Fibroblast of the conjunctiva (primary cell): ENCODE measurements at regions not wholly inside any gene's neighbourhood (a gene's known extent, or its start where the extent isn't known, plus 50 kb on each side); places are given as distances from the start of the nearest gene placed in this dataset.
"Not testable (repeated sequence)": the region's sequence is repeated elsewhere in the genome, so short reads cannot be mapped to it uniquely, and the experiment has no call there.

Experiments used
- DNase-seq: peaks from one replicate; pipeline ENCODE4 v3.0.0-alpha.2; 2010; ENCODE audit warnings: low read depth

DNA sequence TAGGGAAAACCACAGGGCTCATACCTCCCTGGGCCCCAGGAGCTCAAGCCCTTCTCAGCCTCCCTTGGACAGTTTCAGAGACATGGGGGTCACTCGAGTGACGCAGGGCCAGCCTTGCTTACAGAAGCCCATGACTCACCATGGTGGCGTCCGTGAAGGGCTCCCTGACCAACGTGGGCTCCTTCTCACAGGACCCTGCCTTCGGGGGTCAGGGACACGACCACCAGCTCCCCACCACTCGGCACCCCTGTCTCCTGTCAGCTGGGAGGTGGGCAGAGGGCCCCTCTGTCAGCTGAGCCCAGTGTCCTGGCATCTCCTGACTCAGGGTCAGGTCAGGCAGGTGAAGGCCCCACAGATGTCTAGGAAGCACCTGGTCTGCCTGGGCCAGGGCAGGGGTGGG lies 126.3 kb upstream of the ANO1 start:
- DNase-seq, result no peak

DNA sequence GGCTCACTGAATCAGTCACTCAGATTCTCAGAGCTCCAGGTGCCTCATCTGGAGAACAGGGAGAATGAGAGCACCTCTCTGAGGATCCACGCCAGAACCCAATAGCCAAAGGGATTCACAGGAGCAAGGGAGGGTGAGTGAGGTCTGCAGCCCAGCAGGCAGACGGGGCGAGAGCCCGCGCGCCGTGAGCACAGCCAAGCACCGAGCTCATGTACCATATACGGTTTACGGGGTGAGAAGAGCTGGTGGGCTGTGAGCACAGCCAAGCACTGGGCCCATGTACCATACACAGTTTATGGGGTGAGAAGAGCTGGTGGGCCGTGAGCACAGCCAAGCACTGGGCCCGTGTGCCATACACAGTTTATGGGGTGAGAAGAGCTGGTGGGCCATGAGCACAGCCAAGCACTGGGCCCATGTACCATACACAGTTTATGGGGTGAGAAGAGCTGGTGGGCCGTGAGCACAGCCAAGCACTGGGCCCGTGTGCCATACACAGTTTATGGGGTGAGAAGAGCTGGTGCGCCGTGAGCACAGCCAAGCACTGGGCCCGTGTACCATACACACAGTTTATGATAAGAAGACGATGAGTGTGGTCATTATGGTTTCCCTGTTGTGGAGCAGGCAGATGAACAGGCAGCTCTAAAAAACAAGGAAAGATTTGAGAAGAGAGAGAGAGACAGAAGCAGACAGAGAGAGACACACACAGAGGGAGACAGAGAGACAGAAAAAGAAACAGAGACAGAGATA lies 125.7 kb upstream of the ANO1 start:
- DNase-seq, result not testable (repeated sequence)

DNA sequence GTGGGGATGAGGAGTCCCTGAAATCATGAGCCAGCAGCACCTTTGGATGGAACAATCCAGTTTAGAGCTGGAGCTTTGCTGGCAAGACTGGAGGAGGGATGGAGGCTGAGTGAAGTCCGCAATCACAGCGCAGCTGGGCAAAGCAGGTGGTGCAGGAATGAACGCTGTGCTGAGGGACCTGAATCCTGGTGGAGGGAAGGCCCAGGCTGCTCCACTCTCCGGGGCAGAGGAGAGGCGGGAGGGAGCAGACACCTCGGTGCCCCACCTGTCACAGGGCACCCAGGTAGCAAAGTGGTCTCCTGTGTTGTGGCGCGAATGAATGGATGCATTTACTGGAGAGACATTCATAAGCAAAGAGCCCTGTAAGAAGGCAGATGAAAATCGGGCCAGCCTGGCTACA lies 124.8 kb upstream of the ANO1 start:
- DNase-seq, result no peak

DNA sequence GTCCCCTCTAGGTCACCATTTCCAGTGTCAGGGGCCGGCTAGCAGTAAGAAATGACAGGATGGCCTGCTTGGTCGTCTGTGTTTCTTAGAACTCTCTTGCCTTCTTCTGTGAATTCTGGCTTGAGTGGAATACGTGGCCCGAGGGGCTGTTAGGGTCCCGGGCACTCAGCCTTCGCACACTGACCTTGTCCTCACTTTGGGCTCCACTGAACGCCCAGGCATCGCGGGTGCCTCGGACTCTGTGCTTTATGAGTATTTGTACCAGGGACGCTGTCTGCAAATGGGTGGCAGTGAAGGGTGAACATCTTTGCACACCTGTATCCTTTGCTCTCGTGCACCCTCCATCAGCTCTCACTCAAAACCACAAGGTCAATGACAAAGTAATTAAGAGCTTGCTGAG lies 123.4 kb upstream of the ANO1 start:
- DNase-seq, result no peak

DNA sequence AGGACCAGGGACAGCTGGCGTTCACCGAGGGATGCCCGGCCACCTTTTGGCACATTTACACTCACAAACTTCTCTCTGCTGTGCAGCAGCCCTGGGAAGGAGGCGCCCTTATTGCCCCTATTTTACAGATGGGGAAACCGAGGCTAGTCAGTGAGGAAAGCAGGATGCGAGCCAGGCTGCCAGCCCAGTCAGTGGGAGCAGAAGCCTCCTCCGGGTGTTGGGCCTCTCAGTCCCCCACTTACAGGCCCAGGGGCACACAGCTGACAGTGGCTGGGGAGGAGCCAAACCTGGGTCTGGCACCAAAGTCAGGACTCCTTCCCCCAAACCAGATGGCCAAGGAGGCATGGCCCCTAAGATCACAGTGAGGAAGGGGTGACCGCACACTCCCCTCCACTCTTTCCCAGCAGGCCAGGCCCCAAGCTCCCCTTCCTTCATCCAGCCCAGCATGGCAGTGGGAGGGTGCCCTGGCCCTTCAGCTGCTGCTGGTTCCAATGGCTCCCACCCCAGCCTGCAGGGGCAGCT lies 121.4 kb upstream of the ANO1 start:
- no peak for DNase-seq

DNA sequence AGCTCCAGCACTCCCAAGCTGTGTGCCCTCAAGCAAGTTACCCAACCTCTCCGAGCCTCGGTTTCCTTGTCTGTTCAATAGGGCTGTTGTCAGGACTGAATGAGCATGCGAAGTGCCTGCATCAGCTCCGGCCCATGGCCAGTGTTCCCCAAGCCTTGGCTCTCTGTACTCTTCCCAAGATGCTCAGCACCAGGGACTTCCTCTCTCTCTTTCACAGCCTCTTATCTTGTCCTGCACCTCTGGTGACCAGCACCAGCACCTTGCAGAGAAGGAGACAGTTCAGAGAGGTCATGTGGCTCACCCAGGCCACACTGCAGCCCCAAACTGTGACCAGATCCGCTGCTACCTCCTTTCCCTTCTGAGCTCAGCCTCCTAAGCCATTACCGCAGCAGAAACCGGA lies 120.3 kb upstream of the ANO1 start:
- no peak for DNase-seq

DNA sequence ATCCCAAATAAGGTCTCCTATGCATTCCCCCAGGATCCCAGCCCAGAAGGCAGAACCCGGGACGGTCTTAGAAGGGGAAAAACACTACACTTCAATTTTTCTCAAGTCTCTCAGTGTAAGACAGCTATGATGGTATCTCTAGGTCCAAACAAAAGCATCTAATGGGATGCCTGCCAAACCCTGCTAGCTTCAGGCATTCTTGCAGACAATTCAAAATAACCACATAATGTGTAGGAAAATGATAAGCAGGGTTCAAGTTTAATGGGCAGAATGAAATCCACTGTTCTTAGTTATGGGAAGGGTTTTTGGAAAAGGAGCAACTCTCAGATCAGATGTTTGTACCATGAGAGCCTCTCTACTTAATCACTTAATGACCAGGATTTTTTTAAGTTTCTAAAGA lies 119.8 kb upstream of the ANO1 start:
- DNase-seq, result no peak

DNA sequence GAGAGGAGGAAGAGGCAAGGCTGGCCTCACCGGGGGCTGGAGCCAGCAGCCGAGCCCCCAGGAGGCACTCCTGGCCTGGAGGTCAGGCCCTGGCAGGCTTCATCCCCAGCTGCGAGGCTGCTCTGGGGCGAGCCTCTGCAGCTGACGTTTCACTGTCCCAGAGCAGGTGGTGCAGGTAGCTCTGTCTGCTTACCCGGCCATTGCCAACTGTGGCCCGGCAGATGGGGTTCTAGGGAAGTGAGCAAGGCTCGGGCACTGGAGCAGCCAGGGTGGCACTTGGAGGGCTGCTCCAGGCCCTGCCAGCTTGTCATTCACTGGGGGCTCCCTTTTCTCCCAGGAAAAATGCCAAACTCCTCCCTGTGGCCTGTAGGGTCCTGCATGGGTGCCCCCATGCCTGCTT lies 118.7 kb upstream of the ANO1 start:
- no peak for DNase-seq

DNA sequence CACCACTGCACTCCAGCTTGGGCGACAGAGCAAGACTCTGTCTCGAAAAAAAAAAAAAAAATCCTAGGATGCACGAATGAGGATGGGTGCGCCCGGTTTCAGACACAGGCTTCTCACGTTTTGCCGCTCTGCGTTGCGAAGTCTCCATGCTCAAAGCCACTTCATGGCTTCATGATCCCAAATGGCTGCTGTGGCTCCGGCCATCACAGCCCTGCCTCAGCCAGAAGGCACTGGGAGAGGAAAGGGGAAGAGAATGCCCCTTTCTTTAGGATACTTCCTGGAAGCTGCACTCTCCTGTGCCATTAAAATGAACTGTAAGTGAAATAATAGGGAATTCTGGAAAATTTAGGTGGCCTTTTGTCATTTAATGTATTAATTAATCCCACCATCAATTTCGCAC lies 116.4 kb upstream of the ANO1 start:
- DNase-seq, result no peak

DNA sequence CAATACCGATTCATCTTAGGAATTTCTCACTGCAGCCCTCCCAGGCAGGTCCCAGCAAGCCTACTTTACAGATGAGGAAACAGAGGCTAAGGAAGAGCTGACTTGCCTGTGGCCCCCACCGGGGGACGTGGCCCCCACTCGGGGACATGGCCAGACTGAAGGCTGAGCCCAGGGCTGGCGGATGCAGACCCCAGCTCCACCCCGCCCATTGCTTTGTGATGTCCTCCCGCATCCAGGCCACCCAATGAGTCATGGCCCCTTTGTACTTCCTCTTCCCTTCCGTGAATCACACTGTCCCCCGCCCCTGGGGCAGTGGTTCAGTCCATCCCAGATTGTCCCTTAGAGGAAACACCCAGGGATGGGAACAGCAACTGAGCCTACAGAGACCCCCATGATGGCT lies 116.0 kb upstream of the ANO1 start:
- DNase-seq, result no peak

DNA sequence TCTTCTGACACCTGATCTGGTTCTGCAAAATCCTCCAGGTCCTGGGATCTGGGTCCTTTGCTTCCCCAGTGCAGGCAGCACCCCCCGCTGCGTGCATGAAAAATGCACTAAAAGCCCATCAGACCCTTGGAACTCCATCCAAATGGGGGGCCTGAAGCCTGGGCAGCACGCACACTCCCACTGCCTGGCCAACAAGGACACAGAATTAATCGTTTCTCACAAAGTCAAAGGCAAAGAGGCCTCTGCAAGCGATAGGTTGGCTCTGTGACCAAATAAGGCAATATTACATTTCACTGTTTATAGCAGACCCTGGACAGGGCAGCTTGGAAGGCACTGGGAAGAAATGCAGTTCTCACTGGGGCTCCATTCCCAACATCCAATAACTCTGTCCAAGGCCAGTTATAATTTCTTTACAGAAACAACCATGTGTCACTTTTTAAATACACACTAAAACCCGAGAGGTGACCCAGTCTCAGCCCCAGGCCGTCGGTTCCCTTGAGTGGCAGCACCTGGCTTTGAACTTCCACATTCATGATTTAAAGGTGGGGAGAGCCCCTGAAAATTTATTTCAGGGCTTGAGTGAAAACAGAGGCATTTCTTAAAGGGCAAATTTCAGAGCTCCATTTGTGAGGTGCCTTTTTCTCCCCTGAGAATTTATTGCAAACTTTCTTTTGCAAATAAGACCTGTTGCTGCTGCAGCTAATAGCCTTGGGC lies 114.4 kb upstream of the ANO1 start:
- no peak for DNase-seq

DNA sequence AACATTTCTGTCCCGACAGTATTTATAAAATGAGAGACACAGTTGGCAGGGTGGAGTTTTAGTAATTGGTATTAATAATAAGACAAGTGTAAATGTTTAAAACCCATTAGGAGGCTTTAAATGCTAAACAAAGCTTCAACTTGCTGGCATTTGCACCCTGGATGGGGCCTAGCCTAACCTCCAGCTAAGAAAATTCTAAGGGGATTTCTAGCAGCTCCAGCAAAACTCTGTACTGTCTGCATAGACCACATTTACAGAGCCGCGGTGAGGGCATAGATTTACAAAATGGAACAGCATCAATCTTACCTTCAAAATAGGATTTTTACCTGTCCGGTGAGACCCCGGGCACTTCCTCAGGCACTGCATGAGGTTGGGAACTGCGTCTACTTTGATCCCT lies 113.9 kb upstream of the ANO1 start:
- no peak for DNase-seq

DNA sequence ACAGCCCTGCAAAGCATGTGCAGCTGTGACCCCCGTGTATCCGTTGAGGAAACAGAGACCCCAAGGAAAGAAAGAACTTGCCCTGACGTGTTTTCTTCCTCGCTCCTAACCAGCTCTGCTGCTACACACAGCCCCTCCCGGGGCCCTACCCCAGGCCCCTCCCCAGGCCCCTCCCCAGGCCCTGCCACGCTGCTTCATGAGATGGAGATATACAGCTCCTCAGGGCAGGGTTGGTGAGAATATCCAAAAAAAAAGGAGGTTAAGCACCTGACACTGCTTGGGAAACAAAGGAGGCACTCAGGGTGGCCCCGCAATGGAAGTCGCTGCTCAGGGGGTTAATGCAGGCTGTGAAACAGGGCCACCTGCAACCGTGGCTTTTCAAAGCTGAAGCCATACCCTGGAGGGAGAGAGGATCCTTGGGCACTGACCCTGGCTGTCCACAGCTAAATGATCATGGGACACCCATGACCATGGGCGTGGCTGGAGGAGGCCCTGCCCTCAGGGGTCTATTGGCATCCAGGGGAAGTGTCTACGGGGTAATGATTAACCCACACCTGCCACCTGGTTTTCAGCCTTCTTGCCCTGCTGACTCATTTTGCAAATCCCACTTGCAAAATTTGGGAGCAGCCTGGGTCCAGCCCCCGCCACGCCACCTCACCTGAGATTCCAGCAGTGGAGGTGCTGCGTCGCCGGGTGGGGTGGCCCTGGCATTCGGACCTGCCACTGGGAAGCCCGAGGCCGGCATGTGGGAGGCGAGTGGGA lies 112.1 kb upstream of the ANO1 start:
- DNase-seq, result no peak

DNA sequence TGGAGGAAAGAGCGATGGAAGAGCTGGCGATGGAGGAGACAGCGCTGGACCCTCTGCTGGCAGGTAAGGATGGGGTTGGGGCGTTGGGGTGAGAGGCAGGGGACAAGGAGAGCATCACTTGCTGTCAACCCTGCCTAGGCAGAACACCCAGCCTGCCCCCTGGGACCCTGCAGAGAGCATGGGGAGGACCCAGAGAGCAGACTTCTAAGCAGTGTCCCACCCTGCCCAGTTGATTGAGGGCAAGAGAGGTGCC lies 111.6 kb upstream of the ANO1 start:
- no peak for DNase-seq

DNA sequence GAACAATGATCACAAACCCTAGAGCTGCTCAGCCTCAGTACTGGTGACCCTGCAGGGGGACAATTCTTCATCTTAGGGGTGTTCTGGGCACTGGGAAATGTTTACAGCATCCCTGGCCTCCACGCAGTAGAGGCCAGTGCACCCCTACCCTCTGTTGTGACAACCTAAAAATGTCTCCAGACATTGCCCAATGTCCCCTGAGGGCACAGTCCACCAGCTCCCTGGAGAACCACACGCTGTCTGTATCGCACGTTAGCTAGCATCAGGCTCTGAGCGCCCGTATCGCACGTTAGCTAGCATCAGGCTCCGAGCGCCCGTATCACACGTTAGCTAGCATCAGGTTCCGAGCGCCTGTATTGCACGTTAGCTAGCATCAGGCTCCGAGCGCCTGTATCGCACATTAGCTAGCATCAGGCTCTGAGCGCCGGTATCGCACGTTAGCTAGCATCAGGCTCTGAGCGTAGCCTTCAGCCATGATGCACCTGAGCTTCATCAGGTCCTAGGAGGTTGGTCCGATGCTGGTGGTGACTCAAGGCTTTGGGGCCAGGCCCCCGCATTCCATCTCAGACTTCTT lies 111.1 kb upstream of the ANO1 start:
- no peak for DNase-seq

DNA sequence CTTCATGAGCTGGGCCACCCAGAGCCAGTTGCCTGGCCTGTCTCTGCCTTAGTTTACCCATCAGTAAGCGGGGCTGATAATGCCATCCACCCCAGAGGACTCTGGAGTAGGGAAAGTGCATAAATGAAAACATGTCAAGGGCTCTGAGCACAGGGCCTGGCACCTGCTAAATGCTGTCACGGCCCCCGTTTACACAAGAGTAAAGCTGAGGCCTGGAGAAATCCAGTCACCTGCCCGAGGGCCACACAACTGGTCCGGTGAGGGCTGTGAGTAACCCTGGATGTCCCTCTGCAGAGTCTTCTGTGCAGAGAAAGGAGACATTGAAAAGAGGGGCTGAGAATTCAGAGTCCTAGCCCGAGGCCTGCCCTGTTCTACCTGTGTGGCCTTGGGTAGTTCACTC lies 110.6 kb upstream of the ANO1 start:
- DNase-seq, result no peak

DNA sequence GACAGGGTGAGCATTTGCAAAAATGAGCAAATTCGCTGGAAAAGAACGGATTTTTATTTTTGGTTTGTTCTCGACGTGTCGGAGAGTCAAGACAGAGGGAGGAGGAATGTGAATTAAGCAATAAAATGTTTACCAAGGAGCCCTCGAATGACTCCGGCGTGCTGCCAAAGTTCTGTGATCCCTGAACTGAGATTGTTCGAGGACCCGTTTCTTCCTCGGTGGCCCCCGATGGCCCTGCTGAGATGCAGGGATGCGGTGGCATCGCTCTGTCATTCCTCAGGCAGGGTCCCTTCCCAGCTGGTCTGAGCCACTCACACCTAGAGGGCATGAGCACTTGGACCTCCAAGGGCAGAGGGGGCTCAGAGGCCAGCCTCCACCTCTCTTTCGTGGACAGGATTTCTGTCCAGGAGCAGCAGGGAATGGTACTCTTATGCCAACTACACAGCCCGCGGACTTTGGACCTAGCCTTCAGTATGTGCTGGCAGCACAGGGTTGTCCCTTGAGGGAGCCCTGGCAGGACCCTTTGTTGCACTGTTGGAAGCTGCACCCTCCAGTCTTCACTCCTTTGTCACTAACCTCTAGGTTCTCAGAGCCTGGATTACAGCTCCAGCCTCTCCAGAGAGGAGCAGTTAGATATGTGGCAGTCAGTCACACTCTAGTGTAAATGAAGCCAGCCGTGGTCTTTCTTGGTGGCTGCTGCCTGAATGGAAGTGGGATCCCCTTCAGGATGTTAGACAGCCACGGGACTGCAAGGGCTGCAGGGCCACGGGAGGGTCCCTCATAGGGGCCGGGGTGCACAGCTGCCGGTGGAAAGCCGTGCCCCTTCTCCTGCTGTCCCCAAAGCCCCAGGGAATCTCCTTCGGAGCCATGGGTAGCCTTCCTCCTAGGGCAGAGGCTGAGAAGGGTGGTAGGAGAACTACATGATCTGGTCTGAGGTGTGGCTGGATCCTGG lies 109.4 kb upstream of the ANO1 start:
- no peak for DNase-seq

DNA sequence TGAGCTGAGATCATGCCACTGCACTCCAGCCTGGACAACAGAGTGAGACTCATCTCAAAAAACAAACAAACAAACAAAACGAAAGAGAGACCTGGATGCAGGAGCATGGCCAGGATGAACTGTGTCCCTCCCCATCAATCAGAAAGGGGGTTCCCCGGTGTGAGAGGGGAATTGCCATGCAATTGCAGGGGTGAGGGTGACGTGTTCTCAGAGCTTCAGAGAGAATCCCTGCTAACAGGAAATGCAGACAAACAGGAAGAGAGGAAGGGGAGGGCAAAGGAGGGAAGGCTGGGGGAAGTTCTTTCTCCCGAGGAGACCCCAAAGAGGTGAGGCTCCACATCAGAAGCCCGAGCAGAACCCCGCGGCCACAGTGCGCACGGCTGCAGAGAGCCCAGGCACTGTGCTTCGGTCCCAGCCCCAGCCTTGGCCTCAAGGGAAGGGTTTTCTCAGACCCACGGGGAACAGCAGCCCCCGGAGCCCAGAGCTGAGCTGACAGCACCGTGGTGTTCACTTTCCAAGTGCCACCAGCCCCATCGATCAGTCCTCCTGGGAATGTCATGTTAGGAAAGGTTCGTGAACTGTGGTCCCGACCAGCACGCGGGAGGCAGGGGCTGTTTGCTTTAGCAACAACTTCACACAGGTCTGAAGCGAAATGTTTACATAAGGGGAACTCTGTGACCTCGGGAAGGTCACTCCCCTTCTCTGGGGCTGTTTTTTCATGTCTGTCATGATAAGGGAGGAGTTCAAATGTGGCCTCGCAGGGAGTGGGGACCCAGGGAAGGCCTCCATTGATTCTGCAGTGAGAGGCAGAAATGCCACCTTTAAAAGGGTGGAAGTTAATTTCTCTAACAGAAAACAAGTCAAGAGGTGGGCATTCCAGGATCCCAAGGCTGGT lies 108.0 kb upstream of the ANO1 start:
- no peak for DNase-seq

DNA sequence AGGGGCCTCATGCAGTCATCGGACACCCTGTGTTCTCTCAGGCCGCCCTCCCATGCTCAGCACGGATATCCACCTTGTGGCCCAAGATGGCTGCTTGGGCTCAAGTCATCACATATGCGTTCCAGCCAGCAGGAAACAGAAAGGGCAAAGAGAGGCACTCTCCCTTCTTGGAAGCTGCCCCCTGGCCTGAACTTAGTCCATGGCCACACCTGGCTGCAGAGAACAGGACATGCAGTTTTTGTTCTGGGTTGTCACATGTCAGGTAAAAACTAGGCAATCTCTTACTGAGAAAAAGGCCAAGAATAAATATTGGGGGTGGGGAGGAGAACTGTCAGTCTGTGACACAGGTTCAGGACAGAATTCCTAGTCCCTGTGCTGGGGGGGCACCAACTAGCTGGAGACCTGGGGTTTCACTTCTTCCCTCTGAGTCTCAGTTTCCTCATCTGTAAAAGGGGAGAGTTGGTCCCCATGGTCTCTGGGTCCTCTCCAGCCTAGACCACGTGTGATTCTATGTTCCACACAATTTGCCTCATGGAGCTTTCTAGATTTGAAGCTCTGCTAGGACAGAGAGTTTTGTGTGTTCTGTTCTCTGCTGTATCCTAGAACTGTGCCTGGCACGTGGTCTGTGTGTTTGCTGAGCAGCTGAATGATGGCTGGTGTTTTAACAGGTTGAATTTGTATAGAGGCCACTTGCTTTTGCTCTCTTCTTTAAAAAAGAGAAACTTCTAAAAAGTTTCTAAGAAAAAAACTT lies 107.2 kb upstream of the ANO1 start:
- DNase-seq, result no peak

DNA sequence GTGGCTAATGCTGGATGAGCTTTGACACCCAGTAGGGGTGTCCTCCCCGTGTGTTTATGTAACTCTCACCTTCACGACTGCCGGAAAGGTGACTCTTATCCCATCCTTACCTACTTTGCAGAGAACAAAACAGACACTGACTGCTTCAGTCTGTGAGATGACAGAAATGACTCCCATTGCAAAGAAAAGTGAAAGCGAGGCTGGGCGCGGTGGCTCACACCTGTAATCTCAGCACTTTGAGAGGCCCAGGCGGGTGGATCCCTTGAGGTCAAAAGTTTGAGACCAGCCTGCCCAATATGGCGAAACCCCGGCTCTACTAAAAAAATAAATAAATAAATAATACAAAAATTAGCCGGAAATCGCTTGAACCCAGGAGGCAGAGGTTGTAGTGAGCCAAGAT lies 106.4 kb upstream of the ANO1 start:
- no peak for DNase-seq
